ENCODE measurements at regions not wholly inside any gene's neighbourhood (a gene's known extent, or its start where the extent isn't known, plus 50 kb on each side); places are given as distances from the start of the nearest gene placed in this dataset.

GRCh38 chr5:108451269-108451668, 69.4 kb upstream of the FBXL17 start:
- TF ChIP-seq CTCF (IDR thresholded peaks at IDR 0.05): no peak
- TF ChIP-seq POLR2A (IDR thresholded peaks at IDR 0.05): no peak

All from right lobe of liver (tissue), 4 donors.